ENCODE measurements at regions not wholly inside any gene's neighbourhood (a gene's known extent, or its start where the extent isn't known, plus 50 kb on each side); places are given as distances from the start of the nearest gene placed in this dataset.

GRCh38 chr1:178575611-178576361 lies 62.9 kb downstream of the TEX35 start:
- TF ChIP-seq CTCF (IDR thresholded peaks at IDR 0.05) (no peak), EZH2 (IDR thresholded peaks at IDR 0.05; ENCODE audit: borderline replicate concordance, insufficient read depth, low read depth, low read length, poor library complexity, severe bottlenecking) (no peak)
